Liver (tissue), 8 donors: ENCODE measurements at regions not wholly inside any gene's neighbourhood (a gene's known extent, or its start where the extent isn't known, plus 50 kb on each side); places are given as distances from the start of the nearest gene placed in this dataset.

ENCODE experiments used
- DNase-seq: peaks from one replicate; pipeline ENCODE4 v3.0.0-alpha.2; 2017; ENCODE audit warnings: low spot score
- H3K27ac ChIP-seq, 2 donors: one replicate each; pipeline ENCODE4 v1.7.0; 2013; ENCODE audit warnings: inconsistent platforms in 2 of 2, low read length in 2 of 2, control low read depth in 1 of 2, low read depth in 1 of 2, mild to moderate bottlenecking in 1 of 2
- H3K27me3 ChIP-seq, 4 donors: one replicate each; pipeline versions ENCODE4 v1.6.1 to v1.7.0; 2013; ENCODE audit warnings: low read length in 3 of 4, inconsistent platforms in 1 of 4, mild to moderate bottlenecking in 1 of 4, moderate library complexity in 1 of 4; ENCODE audit not compliant: control insufficient read depth in 4 of 4, insufficient read depth in 4 of 4
- H3K36me3 ChIP-seq, 4 donors: one replicate each; pipeline versions ENCODE4 v1.6.1 to v1.7.0; 2013; ENCODE audit warnings: low read length in 3 of 4, mild to moderate bottlenecking in 3 of 4, low read depth in 1 of 4, moderate library complexity in 1 of 4; ENCODE audit not compliant: control insufficient read depth in 4 of 4, insufficient read depth in 3 of 4
- H3K4me1 ChIP-seq, 4 donors: one replicate each; pipeline versions ENCODE4 v1.6.1 to v1.7.0; 2013; ENCODE audit warnings: low read length in 3 of 4, mild to moderate bottlenecking in 3 of 4, moderate library complexity in 1 of 4; ENCODE audit not compliant: control insufficient read depth in 4 of 4, insufficient read depth in 4 of 4
- H3K4me3 ChIP-seq, 3 donors: one replicate each; pipeline versions ENCODE4 v1.6.1 to v1.7.0; 2013; ENCODE audit warnings: low read length in 3 of 3, control low read depth in 1 of 3, low read depth in 1 of 3, mild to moderate bottlenecking in 1 of 3
- H3K9ac ChIP-seq, 2 donors: one replicate each; pipeline ENCODE4 v1.7.0; 2013; ENCODE audit warnings: low read length in 2 of 2, mild to moderate bottlenecking in 2 of 2, moderate library complexity in 2 of 2, control low read depth in 1 of 2, low read depth in 1 of 2
- H3K9me3 ChIP-seq, 4 donors: one replicate each; pipeline versions ENCODE4 v1.6.1 to v1.7.0; 2013; ENCODE audit warnings: low read length in 3 of 4; ENCODE audit not compliant: control insufficient read depth in 4 of 4
- EGR1 ChIP-seq, 2 donors: IDR thresholded peaks; 2 replicates each; pipeline ENCODE4 v1.6.1; 2016 to 2018; ENCODE audit warnings: antibody characterized with exemption in 2 of 2, low read depth in 2 of 2
- FOXA1 ChIP-seq: IDR thresholded peaks from 2 replicates; pipeline ENCODE4 v1.6.1; 2016; ENCODE audit warnings: antibody characterized with exemption
- HNF4G ChIP-seq: IDR thresholded peaks from 2 replicates; pipeline ENCODE4 v1.6.1; 2016; ENCODE audit warnings: antibody characterized with exemption
- JUND ChIP-seq, 2 donors: IDR thresholded peaks; 2 replicates each; pipeline ENCODE4 v1.6.1; 2016; ENCODE audit warnings: antibody characterized with exemption in 2 of 2
- RAD21 ChIP-seq, 2 donors: IDR thresholded peaks; 2 replicates each; pipeline ENCODE4 v1.6.1; 2016; ENCODE audit warnings: antibody characterized with exemption in 2 of 2, mild to moderate bottlenecking in 2 of 2
- RXRA ChIP-seq, 2 donors: IDR thresholded peaks; 2 replicates each; pipeline ENCODE4 v1.6.1; 2017 to 2018; ENCODE audit warnings: antibody characterized with exemption in 2 of 2, mild to moderate bottlenecking in 1 of 2
- SP1 ChIP-seq: IDR thresholded peaks from 2 replicates; pipeline ENCODE4 v1.6.1; 2018; ENCODE audit warnings: antibody characterized with exemption, mild to moderate bottlenecking
- TAF1 ChIP-seq: conservative IDR thresholded peaks from 2 replicates; pipeline ENCODE4 v1.6.1; 2016; ENCODE audit warnings: antibody characterized with exemption, mild to moderate bottlenecking
- WGBS: extraction: QIAGEN DNeasy Blood & Tissue Kit; methylation state at CpG from one replicate; pipeline ENCODE4 v1.1.7; 2013; 5-methylcytosine and 5-hydroxymethylcytosine counted together
- TF ChIP-seq, protein P1 (sequence below): IDR thresholded peaks from 2 replicates; pipeline ENCODE4 v1.6.1; 2016; ENCODE audit warnings: antibody characterized with exemption
- TF ChIP-seq, protein P2 (sequence below): fragments of 150-350 bp; IDR thresholded peaks from 2 replicates; pipeline ENCODE4 v1.5.1; 2017; ENCODE audit warnings: improper control_type of control experiment, low read depth, low read length; ENCODE audit not compliant: missing input control
- TF ChIP-seq, protein P3 (sequence below): IDR thresholded peaks from 2 replicates; pipeline ENCODE4 v1.6.1; 2016; ENCODE audit warnings: antibody characterized with exemption, mild to moderate bottlenecking
- TF ChIP-seq, protein P4 (sequence below): IDR thresholded peaks from 2 replicates; pipeline ENCODE4 v1.6.1; 2016; ENCODE audit warnings: antibody characterized with exemption
- donor health status: healthy.
- donor health status: healthy.
- donor health status: healthy.
- donor health status: healthy.
- donor health status: healthy.

DNA sequence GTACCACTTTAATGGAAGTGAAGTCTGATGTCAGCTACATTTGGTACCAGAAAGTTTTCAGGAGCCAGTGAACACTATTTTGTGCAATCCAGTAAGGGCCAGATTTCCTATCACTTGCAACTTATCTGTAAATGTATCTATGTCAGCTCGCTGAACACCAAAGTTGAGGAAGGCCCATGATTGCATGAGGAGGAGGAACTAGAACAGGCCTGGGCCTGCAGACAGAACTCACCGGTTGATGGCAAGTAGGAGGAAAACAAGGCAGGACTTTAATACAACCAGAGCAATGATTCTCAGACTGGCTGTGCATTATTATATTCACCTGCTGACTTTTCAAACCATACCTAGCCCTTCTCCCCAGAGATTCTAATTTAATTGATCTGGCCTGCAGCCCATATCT, 540.2 kb downstream of the CETN3 start:
- no peak overlapping the region for H3K9ac ChIP-seq
- no peaks in the 10 kb centered on the region for H3K4me1 ChIP-seq
- TF ChIP-seq RAD21 (IDR thresholded peaks at IDR 0.05) = no peak
- TF ChIP-seq SP1 = no peak
- no peak for TF ChIP-seq TAF1
- TF ChIP-seq FOXA1 = no peak
- no peaks in the 10 kb centered on the region for H3K27me3 ChIP-seq
- no peak overlapping the region for H3K4me3 ChIP-seq
- H3K9me3 ChIP-seq = no peaks in the 10 kb centered on the region
- H3K36me3 ChIP-seq = no peaks in the 10 kb centered on the region
- WGBS = 86% methylated on average over 2 of the region's 2 CpGs
- no peak overlapping the region for H3K27ac ChIP-seq
- no peak for DNase-seq

DNA sequence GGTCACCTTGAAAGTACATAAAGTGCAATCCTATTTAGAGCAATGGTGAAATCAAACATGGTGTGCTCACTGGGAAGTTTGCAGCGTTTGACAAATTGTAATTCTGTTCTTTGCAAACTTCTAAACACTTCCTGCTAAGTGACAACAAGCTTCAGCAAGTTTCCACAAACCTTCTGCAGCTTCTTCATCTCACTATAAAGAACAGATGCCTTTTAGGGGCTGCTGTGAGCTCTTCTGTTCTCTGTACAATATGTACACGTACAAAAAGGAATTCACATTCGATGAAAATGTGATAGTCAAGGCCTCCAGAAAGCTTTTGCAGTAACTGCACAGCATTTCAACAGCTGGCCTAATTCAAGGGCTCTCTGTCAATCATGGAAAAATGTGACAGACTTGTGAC, 543.1 kb downstream of the CETN3 start:
- Histone ChIP-seq H3K36me3 (no peaks in the 10 kb centered on the region), H3K4me3 (no peak overlapping the region), H3K27me3 (no peaks in the 10 kb centered on the region), H3K27ac (no peak overlapping the region), H3K9me3 (no peaks in the 10 kb centered on the region), H3K9ac (no peak overlapping the region), H3K4me1 (no peaks in the 10 kb centered on the region)
- TF ChIP-seq, protein P1, sequence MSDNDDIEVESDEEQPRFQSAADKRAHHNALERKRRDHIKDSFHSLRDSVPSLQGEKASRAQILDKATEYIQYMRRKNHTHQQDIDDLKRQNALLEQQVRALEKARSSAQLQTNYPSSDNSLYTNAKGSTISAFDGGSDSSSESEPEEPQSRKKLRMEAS = no peak
- TF ChIP-seq FOXA1 (no peak), SP1 (no peak), JUND (IDR thresholded peaks at IDR 0.05) (no peak), HNF4G (no peak)
- TF ChIP-seq, protein P2, sequence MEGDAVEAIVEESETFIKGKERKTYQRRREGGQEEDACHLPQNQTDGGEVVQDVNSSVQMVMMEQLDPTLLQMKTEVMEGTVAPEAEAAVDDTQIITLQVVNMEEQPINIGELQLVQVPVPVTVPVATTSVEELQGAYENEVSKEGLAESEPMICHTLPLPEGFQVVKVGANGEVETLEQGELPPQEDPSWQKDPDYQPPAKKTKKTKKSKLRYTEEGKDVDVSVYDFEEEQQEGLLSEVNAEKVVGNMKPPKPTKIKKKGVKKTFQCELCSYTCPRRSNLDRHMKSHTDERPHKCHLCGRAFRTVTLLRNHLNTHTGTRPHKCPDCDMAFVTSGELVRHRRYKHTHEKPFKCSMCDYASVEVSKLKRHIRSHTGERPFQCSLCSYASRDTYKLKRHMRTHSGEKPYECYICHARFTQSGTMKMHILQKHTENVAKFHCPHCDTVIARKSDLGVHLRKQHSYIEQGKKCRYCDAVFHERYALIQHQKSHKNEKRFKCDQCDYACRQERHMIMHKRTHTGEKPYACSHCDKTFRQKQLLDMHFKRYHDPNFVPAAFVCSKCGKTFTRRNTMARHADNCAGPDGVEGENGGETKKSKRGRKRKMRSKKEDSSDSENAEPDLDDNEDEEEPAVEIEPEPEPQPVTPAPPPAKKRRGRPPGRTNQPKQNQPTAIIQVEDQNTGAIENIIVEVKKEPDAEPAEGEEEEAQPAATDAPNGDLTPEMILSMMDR = no peak
- TF ChIP-seq, protein P3, sequence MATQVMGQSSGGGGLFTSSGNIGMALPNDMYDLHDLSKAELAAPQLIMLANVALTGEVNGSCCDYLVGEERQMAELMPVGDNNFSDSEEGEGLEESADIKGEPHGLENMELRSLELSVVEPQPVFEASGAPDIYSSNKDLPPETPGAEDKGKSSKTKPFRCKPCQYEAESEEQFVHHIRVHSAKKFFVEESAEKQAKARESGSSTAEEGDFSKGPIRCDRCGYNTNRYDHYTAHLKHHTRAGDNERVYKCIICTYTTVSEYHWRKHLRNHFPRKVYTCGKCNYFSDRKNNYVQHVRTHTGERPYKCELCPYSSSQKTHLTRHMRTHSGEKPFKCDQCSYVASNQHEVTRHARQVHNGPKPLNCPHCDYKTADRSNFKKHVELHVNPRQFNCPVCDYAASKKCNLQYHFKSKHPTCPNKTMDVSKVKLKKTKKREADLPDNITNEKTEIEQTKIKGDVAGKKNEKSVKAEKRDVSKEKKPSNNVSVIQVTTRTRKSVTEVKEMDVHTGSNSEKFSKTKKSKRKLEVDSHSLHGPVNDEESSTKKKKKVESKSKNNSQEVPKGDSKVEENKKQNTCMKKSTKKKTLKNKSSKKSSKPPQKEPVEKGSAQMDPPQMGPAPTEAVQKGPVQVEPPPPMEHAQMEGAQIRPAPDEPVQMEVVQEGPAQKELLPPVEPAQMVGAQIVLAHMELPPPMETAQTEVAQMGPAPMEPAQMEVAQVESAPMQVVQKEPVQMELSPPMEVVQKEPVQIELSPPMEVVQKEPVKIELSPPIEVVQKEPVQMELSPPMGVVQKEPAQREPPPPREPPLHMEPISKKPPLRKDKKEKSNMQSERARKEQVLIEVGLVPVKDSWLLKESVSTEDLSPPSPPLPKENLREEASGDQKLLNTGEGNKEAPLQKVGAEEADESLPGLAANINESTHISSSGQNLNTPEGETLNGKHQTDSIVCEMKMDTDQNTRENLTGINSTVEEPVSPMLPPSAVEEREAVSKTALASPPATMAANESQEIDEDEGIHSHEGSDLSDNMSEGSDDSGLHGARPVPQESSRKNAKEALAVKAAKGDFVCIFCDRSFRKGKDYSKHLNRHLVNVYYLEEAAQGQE = no peak
- TF ChIP-seq, protein P4, sequence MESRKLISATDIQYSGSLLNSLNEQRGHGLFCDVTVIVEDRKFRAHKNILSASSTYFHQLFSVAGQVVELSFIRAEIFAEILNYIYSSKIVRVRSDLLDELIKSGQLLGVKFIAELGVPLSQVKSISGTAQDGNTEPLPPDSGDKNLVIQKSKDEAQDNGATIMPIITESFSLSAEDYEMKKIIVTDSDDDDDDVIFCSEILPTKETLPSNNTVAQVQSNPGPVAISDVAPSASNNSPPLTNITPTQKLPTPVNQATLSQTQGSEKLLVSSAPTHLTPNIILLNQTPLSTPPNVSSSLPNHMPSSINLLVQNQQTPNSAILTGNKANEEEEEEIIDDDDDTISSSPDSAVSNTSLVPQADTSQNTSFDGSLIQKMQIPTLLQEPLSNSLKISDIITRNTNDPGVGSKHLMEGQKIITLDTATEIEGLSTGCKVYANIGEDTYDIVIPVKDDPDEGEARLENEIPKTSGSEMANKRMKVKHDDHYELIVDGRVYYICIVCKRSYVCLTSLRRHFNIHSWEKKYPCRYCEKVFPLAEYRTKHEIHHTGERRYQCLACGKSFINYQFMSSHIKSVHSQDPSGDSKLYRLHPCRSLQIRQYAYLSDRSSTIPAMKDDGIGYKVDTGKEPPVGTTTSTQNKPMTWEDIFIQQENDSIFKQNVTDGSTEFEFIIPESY = no peak
- WGBS = 73% methylated on average over 3 of the region's 3 CpGs
- DNase-seq = no peak

DNA sequence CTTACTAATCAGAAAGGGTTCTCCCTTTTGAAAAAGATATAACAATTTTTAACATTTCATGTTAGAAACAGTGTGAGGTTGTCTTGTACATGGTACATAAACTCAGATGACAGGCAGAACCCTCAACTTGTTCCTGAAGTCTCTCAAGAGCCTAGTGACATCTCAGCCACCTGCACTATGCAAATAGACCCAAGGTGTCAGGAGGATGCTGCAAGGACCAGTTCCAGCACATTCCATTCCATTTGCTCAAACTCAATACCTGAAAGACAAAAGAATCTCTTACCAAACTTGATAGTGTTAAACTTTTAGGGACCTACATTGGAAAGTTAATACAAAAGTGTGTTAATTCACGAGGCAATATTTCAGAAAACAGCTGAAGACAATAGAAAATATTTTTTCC, 544.6 kb downstream of the CETN3 start:
- TF ChIP-seq FOXA1 (no peak), RXRA (IDR thresholded peaks at IDR 0.05) (no peak), SP1 (no peak), EGR1 (IDR thresholded peaks at IDR 0.05; ENCODE audit: low read depth in 2 of 2) (no peak)
- TF ChIP-seq, protein P4 = no peak
- TF ChIP-seq, protein P2 = no peak
- H3K36me3 ChIP-seq = no peaks in the 10 kb centered on the region
- 64% methylated on average over 1 of the region's 1 CpG for WGBS
- H3K9me3 ChIP-seq = no peaks in the 10 kb centered on the region
- no peak overlapping the region for H3K27ac ChIP-seq
- DNase-seq = no peak
- H3K4me3 ChIP-seq = no peak overlapping the region
- H3K9ac ChIP-seq = no peak overlapping the region
- H3K4me1 ChIP-seq = no peaks in the 10 kb centered on the region
- H3K27me3 ChIP-seq = no peaks in the 10 kb centered on the region
